Endothelial cell of umbilical vein (primary cell): ENCODE measurements at regions not wholly inside any gene's neighbourhood (a gene's known extent, or its start where the extent isn't known, plus 50 kb on each side); places are given as distances from the start of the nearest gene placed in this dataset.

Experiments used
- BruUV-seq: library from RNA; stranded (reverse); fragments of 400-500 nt; replicated peaks from 2 replicates; lab custom pipeline; 2021; lab: Mats Ljungman, UMichigan
- CTCF ChIA-PET: fragments of 300-600, 350-600 bp; sonication (Branson Sonifier 250); formaldehyde crosslinking; loops from one replicate; lab custom pipeline; 2021; ENCODE audit warnings: antibody characterized with exemption, inconsistent platforms; lab: Charles Lee
- POLR2A ChIA-PET: fragments of 300-600, 350-600 bp; sonication (Branson Sonifier 250); formaldehyde crosslinking; loops from one replicate; lab custom pipeline; 2021; ENCODE audit warnings: antibody characterized with exemption, inconsistent platforms; lab: Charles Lee
- DNase-seq: peaks from one replicate; pipeline ENCODE4 v3.0.0-alpha.2; 2011; ENCODE audit warnings: low read depth, low spot score
- FAIRE-seq: peaks from 2 replicates; lab custom pipeline; 2011; peaks lifted over from hg19 to GRCh38; lab: Jason Lieb, UNC
- H2AFZ ChIP-seq: 2 replicates; pipeline ENCODE4 v1.6.0; 2012; ENCODE audit warnings: low read depth, low read length, control low read depth, inconsistent platforms
- H3K27ac ChIP-seq: 2 replicates; pipeline ENCODE4 v1.5.1; 2011; ENCODE audit warnings: low read depth, mild to moderate bottlenecking, control low read depth, low read length, moderate library complexity; ENCODE audit not compliant: insufficient read depth
- H3K27me3 ChIP-seq, 2 experiments: 2 replicates each; pipeline versions ENCODE4 v1.6.0 to v1.6.1; 2011; ENCODE audit warnings: low read length in 2 of 2, mixed read lengths in 1 of 2; ENCODE audit not compliant: control insufficient read depth in 2 of 2, insufficient read depth in 2 of 2
- H3K36me3 ChIP-seq, 2 experiments: 2 replicates in 1 of 2; 3 replicates in 1 of 2; pipeline ENCODE4 v1.5.1; 2011; ENCODE audit warnings: low read length in 2 of 2, mild to moderate bottlenecking in 1 of 2, moderate library complexity in 1 of 2; ENCODE audit not compliant: control insufficient read depth in 2 of 2, insufficient read depth in 2 of 2; ENCODE audit errors: extremely low read depth in 1 of 2
- H3K4me1 ChIP-seq: 3 replicates; pipeline ENCODE4 v1.5.1; 2011; ENCODE audit warnings: mild to moderate bottlenecking, low read length; ENCODE audit not compliant: control insufficient read depth, insufficient read depth; ENCODE audit errors: extremely low read depth
- H3K4me2 ChIP-seq: 2 replicates; pipeline ENCODE4 v1.6.1; 2011; ENCODE audit warnings: low read length, control low read depth, mixed read lengths; ENCODE audit not compliant: insufficient read depth
- H3K4me3 ChIP-seq, 3 experiments: fragments of 200-600 bp in 1 of 3; sonication (generic), shearing (Covaris generic) in 1 of 3; replicated peaks in 1 of 3; 2 replicates each; pipeline ENCODE4 v1.5.1; 2011 to 2016; ENCODE audit warnings: control low read depth in 3 of 3, low read length in 3 of 3, mild to moderate bottlenecking in 2 of 3, inconsistent platforms in 1 of 3, low read depth in 1 of 3, moderate library complexity in 1 of 3; ENCODE audit not compliant: insufficient read depth in 1 of 3
- H3K79me2 ChIP-seq: 2 replicates; pipeline ENCODE4 v1.6.0; 2012; ENCODE audit warnings: low read length, inconsistent platforms; ENCODE audit not compliant: control insufficient read depth, insufficient read depth
- H3K9ac ChIP-seq: replicated peaks from 2 replicates; pipeline ENCODE3; 2011; ENCODE audit warnings: low read length, control low read depth; ENCODE audit not compliant: insufficient read depth; ENCODE audit errors: extremely low read depth
- H3K9me1 ChIP-seq: replicated peaks from 3 replicates; pipeline ENCODE4 v1.6.0; 2011; ENCODE audit warnings: mild to moderate bottlenecking, low read length; ENCODE audit not compliant: control insufficient read depth, insufficient read depth; ENCODE audit errors: extremely low read depth
- H3K9me3 ChIP-seq: replicated peaks from 2 replicates; pipeline ENCODE4 v1.5.1; 2012; ENCODE audit warnings: low read length, inconsistent platforms; ENCODE audit not compliant: control insufficient read depth, insufficient read depth
- H4K20me1 ChIP-seq: replicated peaks from 2 replicates; pipeline ENCODE3; 2011; ENCODE audit warnings: mild to moderate bottlenecking, low read length; ENCODE audit not compliant: control insufficient read depth, insufficient read depth; ENCODE audit errors: extremely low read depth
- CTCF ChIP-seq, 2 donors: IDR thresholded peaks; 1 replicate in 1 of 2; 2 replicates in 1 of 2; pipeline ENCODE4 v1.5.1; 2011; ENCODE audit warnings: low read length in 2 of 2, mild to moderate bottlenecking in 2 of 2, moderate library complexity in 2 of 2, control low read depth in 1 of 2, inconsistent platforms in 1 of 2, low read depth in 1 of 2; ENCODE audit not compliant: insufficient read depth in 1 of 2; ENCODE audit errors: extremely low read depth in 1 of 2
- EZH2 ChIP-seq: IDR thresholded peaks from 2 replicates; pipeline ENCODE4 v1.6.1; 2012; ENCODE audit warnings: borderline replicate concordance, low read depth, mild to moderate bottlenecking, moderate library complexity, low read length, inconsistent platforms; ENCODE audit not compliant: severe bottlenecking
- FOS ChIP-seq: IDR thresholded peaks from 2 replicates; pipeline ENCODE4 v1.6.1; 2011; ENCODE audit warnings: mild to moderate bottlenecking, low read length, moderate library complexity, borderline replicate concordance; ENCODE audit not compliant: insufficient read depth
- GATA2 ChIP-seq: IDR thresholded peaks from 2 replicates; pipeline ENCODE4 v1.7.0; 2011; ENCODE audit warnings: low read depth, mild to moderate bottlenecking, moderate library complexity, mixed read lengths, low read length; ENCODE audit not compliant: insufficient read length, insufficient read depth
- JUN ChIP-seq: IDR thresholded peaks from 2 replicates; pipeline ENCODE4 v1.6.1; 2011; ENCODE audit warnings: borderline replicate concordance, low read depth; ENCODE audit not compliant: insufficient read length, insufficient read depth
- MAX ChIP-seq: IDR thresholded peaks from 2 replicates; pipeline ENCODE4 v1.6.1; 2011; ENCODE audit not compliant: insufficient read depth, insufficient read length
- POLR2A ChIP-seq: IDR thresholded peaks from 2 replicates; pipeline ENCODE4 v1.6.1; 2012; ENCODE audit warnings: low read depth, mild to moderate bottlenecking, control low read depth, low read length
- POLR2AphosphoS5 ChIP-seq: IDR thresholded peaks from 2 replicates; pipeline ENCODE4 v1.6.1; 2012; ENCODE audit warnings: low read depth, mild to moderate bottlenecking, control low read depth, low read length, moderate library complexity; ENCODE audit not compliant: insufficient read depth
- dilution Hi-C: fragments of 300-500 bp; cut with MboI; formaldehyde crosslinking; loops from one replicate; pipeline ENCODE4 v1.15.0; 2019; ENCODE audit warnings: low sequenced_read_pairs; ENCODE audit not compliant: extremely low pct_ligation_motif_present
- intact Hi-C: fragments of 100-400 bp; cut with micrococcal nuclease; formaldehyde crosslinking; loops from one replicate; pipeline ENCODE4 v1.10.0; 2022

- Histone ChIP-seq H3K27me3 (peaks cover 7 to 16% of the 10 kb centered on the region in 2 experiments), H3K4me1 (no peaks in the 10 kb centered on the region), H3K9ac (no peak overlapping the region), H3K79me2 (no peaks in the 10 kb centered on the region), H3K9me1 (no peaks in the 10 kb centered on the region), H3K4me3 (no peak overlapping the region), H3K9me3 (no peaks in the 10 kb centered on the region), H3K36me3 (no peaks in the 10 kb centered on the region), H3K4me2 (no peak overlapping the region), H2AFZ (no peak overlapping the region), H4K20me1 (no peaks in the 10 kb centered on the region), H3K27ac (no peak overlapping the region)
- intact Hi-C loops, result no loop called here
- no TSS peak for BruUV-seq
- FAIRE-seq, result no peak
- POLR2A ChIA-PET, result no interaction called here
- TF ChIP-seq FOS (no peak), GATA2 (no peak), MAX (no peak), POLR2AphosphoS5 (no peak), CTCF (IDR thresholded peaks at IDR 0.05; ENCODE audit: extremely low read depth in 1 of 2, insufficient read depth in 1 of 2, low read depth in 1 of 2, low read length in 2 of 2) (no peak), POLR2A (no peak), EZH2 (no peak), JUN (no peak)
- no peak for DNase-seq
- dilution Hi-C loops, result no loop called here
- CTCF ChIA-PET, result no interaction called here
Measured at GRCh38 chr20:47867831-47868230, 82.5 kb upstream of the SULF2 start.
